GM19328 (cell line): ENCODE measurements at regions not wholly inside any gene's neighbourhood (a gene's known extent, or its start where the extent isn't known, plus 50 kb on each side); places are given as distances from the start of the nearest gene placed in this dataset.

Experiments used
- ATAC-seq: cut with Tn5 transposase; IDR thresholded peaks from one replicate; pipeline ENCODE4 v1.9.1; 2021; ENCODE audit warnings: mild to moderate bottlenecking, moderate library complexity; ENCODE audit not compliant: unreplicated experiment

DNA sequence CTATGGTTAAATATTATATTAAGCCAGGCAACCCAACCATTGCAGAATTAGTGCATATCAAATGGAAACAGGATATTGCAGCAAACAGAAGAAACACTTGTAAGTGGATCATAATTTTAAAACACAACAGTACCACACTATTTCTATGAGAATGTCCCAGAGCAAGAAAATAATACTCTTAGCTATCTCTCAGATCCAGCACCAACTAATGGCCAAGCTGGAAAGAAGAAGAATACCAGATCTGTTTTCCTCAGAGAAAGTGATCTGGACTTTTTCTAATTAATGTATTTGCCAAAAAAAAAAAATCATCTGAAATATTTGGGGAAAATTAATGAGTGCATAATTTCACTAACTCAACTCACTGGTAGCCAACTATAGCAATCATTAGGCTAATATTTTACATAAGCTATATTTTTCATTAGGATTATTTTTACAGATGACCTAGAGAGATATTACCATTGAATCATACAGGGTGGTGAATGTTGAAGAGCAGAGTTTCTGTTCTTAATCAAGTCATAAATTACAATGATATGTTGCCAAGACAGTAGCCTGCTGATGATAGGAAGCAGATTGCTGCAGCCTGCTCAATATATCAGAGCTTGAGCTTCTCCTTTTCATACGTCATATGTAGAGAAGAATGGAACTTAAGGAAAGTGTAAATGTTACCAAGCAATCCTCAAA is 995.4 kb upstream of the LRRN3 start:
- ATAC-seq: no peak

GRCh38 chr7:110104243-110104642 is 986.7 kb upstream of the LRRN3 start:
- no peak for ATAC-seq

DNA sequence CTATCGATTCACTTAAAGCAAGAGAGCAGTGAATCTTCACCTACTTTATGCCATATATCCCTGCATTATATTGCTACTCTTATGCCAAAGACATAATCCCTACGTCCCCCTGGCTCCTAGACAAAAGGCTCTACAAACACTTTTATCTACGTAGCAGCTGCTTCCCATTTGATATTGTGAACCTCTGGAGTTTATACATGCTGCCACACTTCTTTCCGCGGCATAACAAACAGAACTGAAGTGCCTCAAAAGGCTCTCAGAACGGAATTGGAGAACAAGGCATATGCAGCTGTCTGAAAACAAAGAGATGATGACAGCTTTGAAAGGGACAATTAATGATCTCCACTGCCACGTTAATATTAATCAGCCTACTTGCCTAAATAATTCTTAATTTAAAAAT is 985.6 kb upstream of the LRRN3 start:
- ATAC-seq: no peak

DNA sequence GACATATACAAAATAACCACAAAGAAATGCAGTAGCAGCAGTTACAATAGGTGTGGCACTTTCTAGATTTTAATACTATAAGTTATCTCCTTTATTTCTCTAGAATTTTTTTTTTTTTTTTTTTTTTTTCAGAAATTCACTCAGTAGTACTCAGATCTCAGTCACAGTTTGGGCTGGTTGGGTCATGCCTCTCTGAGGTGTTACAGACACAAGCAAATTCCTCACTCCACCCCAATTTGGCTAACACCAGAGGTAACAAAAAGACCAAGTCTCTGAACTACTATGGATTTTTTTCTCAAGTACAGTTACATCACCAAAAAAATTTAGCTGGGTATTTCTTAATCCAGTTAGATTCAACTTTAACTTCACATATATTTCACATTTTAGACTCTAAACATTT is 985.1 kb upstream of the LRRN3 start:
- ATAC-seq: no peak

DNA sequence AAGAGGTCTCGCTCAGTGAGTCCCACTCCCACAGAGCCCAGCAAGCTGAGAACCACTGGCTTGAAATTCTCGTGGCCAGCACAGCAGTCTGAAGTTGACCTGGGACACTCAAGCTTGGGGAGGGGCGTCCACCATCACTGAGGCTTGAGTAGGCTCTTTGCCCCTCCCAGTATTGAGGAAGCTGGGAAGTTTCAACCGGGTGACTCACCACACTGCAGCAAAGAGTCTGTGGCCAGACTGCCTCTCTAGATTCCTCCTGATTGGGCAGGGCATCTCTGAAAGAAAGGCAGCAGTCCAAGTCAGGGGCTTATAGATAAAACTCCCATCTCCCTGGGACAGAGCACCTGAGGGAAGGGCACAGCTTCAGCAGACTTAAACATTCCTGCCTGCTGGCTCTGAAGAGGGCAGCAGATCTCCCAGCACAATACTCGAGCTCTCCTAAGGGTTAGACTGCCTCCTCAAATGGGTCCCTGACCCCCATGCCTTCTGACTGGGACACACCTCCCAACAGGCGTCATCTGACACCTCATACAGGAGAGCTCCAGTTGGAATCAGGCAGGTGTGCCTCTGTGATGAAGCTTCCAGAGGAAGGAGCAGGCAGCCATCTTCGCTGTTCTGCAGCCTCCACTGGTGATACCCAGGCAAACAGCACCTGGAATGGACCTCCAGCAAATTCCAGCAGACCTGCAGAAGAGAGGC is 970.9 kb upstream of the LRRN3 start:
- no peak for ATAC-seq

DNA sequence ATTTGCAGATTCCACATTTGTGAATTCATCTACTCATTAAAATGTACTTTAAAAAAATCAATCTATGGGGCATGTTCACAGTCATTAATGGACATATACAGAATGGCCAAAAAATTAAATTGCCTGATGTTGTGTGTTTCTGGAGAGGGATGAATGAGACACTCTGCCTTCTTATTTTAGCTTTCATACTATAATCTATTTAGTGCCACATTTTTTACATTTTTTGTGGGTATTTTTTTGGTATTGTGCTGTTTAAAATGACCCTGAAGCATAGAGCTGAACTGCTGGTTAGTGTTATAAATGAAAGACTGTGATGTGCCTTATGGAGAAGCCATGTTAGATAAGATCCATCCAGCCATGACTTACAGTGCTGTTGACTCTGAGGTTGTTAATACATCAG is 961.8 kb upstream of the LRRN3 start:
- ATAC-seq: no peak

DNA sequence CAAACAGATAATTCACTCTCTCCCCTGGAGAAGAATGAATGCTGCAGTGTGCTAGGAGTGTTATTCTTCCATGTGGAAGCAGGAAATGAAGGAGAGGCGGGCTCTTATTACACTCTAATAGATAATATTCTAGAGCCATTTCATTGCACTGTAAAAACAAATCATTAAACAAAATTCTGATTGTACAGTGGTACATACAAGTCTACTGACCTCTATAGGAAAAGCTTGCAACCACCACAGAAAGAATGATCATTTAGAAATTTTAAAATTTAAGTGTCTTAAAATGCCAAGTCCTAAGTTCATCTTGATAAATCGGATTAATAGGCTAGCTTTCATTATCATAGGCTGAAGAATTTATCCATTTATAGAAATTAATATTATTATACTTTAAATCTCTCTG is 960.3 kb upstream of the LRRN3 start:
- ATAC-seq: no peak

- ATAC-seq: no peak
Observed at GRCh38 chr7:110131344-110131743, 959.6 kb upstream of the LRRN3 start.

DNA sequence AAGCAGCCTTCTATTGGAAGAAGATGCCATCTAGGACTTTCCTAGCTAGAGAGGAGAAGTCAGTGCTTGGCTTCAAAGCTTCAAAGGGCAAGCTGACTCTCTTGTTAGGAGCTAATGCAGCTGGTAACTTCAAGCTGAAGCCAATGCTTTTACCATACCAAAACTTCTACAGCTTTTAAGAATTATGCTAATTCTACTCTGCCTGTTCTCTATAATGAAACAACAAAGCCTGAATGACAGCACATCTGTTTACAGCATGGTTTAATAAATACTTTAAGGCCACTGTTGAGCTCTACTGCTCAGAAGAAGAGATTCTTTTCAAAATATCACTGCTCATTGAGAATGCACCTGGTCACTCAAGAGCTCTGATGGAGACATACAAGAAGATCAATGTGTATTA is 951.9 kb upstream of the LRRN3 start:
- ATAC-seq: no peak

GRCh38 chr7:110142939-110143526 is 947.9 kb upstream of the LRRN3 start:
- ATAC-seq: no peak

GRCh38 chr7:110144599-110144998 is 946.3 kb upstream of the LRRN3 start:
- no peak for ATAC-seq

GRCh38 chr7:110148054-110148453 is 942.9 kb upstream of the LRRN3 start:
- no peak for ATAC-seq

DNA sequence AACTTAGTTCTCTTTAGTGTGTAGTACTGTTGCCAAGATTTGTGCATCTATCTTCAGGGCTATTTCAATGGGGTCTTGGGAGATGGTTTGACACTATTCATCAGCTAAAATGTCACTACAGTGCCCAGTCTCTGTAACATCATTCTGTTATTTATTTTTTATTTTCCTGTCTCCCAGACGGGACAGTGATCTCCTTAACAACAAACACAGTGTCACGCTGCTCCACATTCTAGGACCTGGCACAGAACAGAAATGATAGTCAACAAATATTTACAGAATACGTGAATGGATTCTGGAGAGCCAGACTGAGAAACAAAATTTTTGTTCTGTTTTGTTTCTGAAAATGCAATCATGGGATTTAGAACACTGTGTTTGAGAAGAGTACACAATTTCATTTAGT is 937.7 kb upstream of the LRRN3 start:
- no peak for ATAC-seq

- ATAC-seq: no peak
Observed at GRCh38 chr7:110156511-110156910, 934.4 kb upstream of the LRRN3 start.

GRCh38 chr7:110157631-110158362 is 933.1 kb upstream of the LRRN3 start:
- no peak for ATAC-seq

GRCh38 chr7:110168010-110168409 is 922.9 kb upstream of the LRRN3 start:
- no peak for ATAC-seq

DNA sequence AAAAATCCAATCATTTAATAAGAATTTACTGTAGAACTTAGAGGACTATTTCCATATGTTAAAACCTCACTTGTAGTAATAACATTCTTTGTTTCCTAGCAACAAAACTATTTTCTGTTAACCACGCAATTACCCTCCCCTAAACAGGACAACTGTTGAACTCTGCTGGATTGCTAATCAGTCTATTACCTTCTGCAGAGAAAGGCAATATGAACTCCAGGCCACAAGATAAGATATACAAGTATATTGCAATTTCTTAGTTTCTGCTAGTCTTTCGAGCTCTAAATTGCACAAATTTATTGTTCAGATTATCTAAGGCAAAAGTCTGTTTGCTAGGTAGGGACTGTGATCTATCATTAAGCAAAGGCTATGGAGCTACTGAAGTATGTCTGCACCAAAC is 920.1 kb upstream of the LRRN3 start:
- ATAC-seq: no peak

DNA sequence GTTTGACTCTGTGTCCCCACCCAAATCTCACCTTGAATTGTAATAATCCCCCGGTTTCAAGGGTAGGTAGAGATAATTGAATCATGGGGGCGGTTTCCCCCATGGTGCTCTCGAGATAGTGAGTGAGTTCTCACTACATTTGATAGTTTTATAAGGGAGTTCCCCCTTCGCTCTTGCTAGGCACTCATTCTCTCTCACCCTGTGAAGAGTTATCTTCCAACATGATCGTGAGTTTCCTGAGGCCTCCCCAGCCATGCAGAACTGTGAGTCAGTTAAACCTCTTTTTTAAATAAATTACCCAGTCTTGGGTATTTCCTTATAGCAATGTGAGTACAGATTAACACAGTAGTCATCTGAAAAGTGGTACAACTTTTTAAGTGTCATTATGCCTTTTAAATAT is 913.5 kb upstream of the LRRN3 start:
- no peak for ATAC-seq

DNA sequence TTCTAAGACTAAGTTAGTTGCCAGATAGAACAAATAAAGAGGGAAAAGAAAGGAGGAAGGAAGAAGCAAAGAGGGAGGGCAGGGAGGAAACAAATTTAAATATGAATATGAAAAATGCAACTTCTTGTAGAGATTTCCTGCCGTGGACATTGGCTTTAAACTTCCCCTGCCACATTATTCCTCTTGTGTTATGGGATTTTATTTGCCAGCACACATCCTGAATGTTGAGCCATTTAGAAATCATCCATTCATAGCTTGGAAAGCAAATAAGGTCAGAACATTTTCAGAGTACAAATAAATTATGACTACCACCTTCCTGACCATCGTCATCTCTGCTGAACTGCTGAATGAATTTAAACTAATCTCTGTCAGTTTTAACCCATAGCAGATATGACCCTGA is 911.9 kb upstream of the LRRN3 start:
- ATAC-seq: no peak

- no peak for ATAC-seq
Observed at GRCh38 chr7:110181768-110182167, 909.2 kb upstream of the LRRN3 start.

DNA sequence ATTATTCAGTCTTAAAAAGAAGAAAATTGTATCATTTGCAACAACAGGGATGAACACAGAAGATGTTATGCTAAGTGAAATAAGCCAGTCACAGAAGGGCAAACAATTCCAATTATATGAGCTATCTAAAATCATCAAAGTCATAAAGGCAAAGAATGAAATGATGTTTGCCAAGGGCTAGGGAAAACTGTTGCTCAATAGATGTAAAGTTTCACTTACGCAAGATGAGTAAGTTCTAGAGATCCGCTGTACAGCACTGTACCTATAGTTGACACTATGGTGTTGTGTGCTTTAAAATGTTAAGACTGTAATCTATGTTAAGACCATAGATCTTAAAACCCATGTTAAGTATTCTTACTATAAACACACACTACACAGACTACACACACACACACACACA is 904.6 kb upstream of the LRRN3 start:
- no peak for ATAC-seq
